Transverse colon (tissue), 4 donors: ENCODE measurements at regions not wholly inside any gene's neighbourhood (a gene's known extent, or its start where the extent isn't known, plus 50 kb on each side); places are given as distances from the start of the nearest gene placed in this dataset.

Source experiments
- EP300 ChIP-seq: sonication (generic); formaldehyde crosslinking; IDR thresholded peaks from one replicate; pipeline ENCODE4 v1.6.1; 2017; ENCODE audit warnings: antibody characterized with exemption, low read depth
- POLR2A ChIP-seq: fragments of 450-650 bp; IDR thresholded peaks from one replicate; pipeline ENCODE4 v1.6.1; 2016; ENCODE audit warnings: antibody characterized with exemption, mild to moderate bottlenecking, moderate library complexity
- POLR2AphosphoS5 ChIP-seq, 3 donors: sonication (generic); formaldehyde crosslinking; IDR thresholded peaks; one replicate each; pipeline ENCODE4 v1.6.1; 2016; ENCODE audit warnings: antibody characterized with exemption in 3 of 3
- TF ChIP-seq, protein P1 (sequence below), 5 experiments: fragments of 200-600 bp in 3 of 5; fragments of 450-650 bp in 2 of 5; sonication (generic) in 3 of 5; IDR thresholded peaks; 1 replicate in 2 of 5; 2 replicates in 3 of 5; pipeline ENCODE4 v1.5.1; 2016 to 2017; ENCODE audit warnings: antibody characterized with exemption in 5 of 5, inconsistent platforms in 3 of 5, mild to moderate bottlenecking in 2 of 5, moderate library complexity in 1 of 5

DNA sequence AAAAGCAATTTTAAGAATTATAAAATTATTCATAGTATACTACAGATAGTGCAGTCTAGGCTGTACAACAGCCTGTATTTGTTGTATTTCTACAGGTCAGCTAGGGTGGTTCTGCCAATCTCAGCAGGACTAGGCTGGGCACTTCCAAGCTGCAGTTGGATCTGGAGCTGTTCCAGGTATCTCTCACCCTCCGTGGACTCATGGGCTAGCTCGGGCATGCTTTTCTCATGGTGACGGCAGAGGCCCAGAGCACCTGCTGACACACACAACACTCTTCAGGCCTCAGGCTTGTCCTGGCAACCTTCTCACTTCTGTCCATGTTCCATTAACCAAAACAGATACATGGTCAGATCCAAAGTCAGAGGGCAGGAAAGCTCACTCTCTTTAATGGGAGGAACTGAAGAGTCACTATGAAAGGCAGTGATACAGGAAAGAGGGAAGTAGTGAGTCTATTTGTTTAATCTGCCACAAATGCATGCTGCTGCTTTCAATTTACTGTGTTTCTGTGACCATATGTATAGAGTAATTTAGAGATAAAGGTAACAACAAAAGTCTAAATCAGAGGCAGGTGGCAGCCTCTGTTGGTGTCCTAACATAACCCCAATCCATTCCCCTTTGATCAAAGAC lies 462.4 kb upstream of the ACVR2A start:
- TF ChIP-seq POLR2AphosphoS5 (IDR thresholded peaks at IDR 0.05), result no peak
- no peak for TF ChIP-seq EP300
- TF ChIP-seq, protein P1, sequence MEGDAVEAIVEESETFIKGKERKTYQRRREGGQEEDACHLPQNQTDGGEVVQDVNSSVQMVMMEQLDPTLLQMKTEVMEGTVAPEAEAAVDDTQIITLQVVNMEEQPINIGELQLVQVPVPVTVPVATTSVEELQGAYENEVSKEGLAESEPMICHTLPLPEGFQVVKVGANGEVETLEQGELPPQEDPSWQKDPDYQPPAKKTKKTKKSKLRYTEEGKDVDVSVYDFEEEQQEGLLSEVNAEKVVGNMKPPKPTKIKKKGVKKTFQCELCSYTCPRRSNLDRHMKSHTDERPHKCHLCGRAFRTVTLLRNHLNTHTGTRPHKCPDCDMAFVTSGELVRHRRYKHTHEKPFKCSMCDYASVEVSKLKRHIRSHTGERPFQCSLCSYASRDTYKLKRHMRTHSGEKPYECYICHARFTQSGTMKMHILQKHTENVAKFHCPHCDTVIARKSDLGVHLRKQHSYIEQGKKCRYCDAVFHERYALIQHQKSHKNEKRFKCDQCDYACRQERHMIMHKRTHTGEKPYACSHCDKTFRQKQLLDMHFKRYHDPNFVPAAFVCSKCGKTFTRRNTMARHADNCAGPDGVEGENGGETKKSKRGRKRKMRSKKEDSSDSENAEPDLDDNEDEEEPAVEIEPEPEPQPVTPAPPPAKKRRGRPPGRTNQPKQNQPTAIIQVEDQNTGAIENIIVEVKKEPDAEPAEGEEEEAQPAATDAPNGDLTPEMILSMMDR (IDR thresholded peaks at IDR 0.05), result no peak
- no peak for TF ChIP-seq POLR2A
